Thyroid gland (tissue), 4 donors: ENCODE measurements at regions not wholly inside any gene's neighbourhood (a gene's known extent, or its start where the extent isn't known, plus 50 kb on each side); places are given as distances from the start of the nearest gene placed in this dataset.

Experiments
- DNase-seq, 2 donors: peaks; one replicate each; pipeline ENCODE4 v3.0.0-alpha.2; 2019
- H3K27ac ChIP-seq, 3 donors: fragments of 200-600 bp; sonication (generic); 1 replicate in 2 of 3; 2 replicates in 1 of 3; pipeline ENCODE4 v1.5.1; 2016 to 2019; ENCODE audit warnings: mild to moderate bottlenecking in 1 of 3, moderate library complexity in 1 of 3
- H3K27me3 ChIP-seq: fragments of 200-600 bp; sonication (generic); one replicate; pipeline ENCODE4 v1.5.1; 2019
- H3K36me3 ChIP-seq, 2 donors: fragments of 200-600 bp; sonication (generic); one replicate each; pipeline ENCODE4 v1.5.1; 2016 to 2019
- H3K4me1 ChIP-seq, 2 donors: fragments of 200-600 bp; sonication (generic); one replicate each; pipeline ENCODE4 v1.5.1; 2017 to 2019
- H3K4me3 ChIP-seq, 3 donors: fragments of 200-600 bp; sonication (generic); replicated peaks in 1 of 3; 1 replicate in 2 of 3; 2 replicates in 1 of 3; pipeline ENCODE4 v1.5.1; 2016; ENCODE audit warnings: mild to moderate bottlenecking in 1 of 3
- H3K9me3 ChIP-seq: fragments of 200-600 bp; sonication (generic); one replicate; pipeline ENCODE4 v1.5.1; 2017
- POLR2A ChIP-seq, 2 donors: fragments of 450-650 bp; IDR thresholded peaks; one replicate each; pipeline ENCODE4 v1.6.1; 2017; ENCODE audit warnings: antibody characterized with exemption in 2 of 2, mild to moderate bottlenecking in 2 of 2, moderate library complexity in 1 of 2
- WGBS, 2 donors: methylation state at CpG; one replicate each; pipeline ENCODE4 v1.1.5; 2017; 5-methylcytosine and 5-hydroxymethylcytosine counted together
- intact Hi-C: fragments of 100-400 bp; cut with DNase I; formaldehyde crosslinking; loops from one replicate; pipeline ENCODE4 v1.15.1; 2023
- TF ChIP-seq, protein P1 (sequence below), 6 experiments: fragments of 200-600 bp in 3 of 6; fragments of 450-650 bp in 3 of 6; sonication (generic) in 3 of 6; IDR thresholded peaks; one replicate each; pipeline ENCODE4 v1.5.1; 2016 to 2019; ENCODE audit warnings: antibody characterized with exemption in 6 of 6, mild to moderate bottlenecking in 2 of 6, inconsistent platforms in 1 of 6, moderate library complexity in 1 of 6

GRCh38 chr2:39933196-39933595 lies 154.1 kb upstream of the THUMPD2 start:
- H3K9me3 ChIP-seq, result no peaks in the 10 kb centered on the region
- no peak overlapping the region for H3K27ac ChIP-seq
- H3K36me3 ChIP-seq, result no peaks in the 10 kb centered on the region
- H3K27me3 ChIP-seq, result no peaks in the 10 kb centered on the region
- no peak overlapping the region for H3K4me3 ChIP-seq
- TF ChIP-seq, protein P1, sequence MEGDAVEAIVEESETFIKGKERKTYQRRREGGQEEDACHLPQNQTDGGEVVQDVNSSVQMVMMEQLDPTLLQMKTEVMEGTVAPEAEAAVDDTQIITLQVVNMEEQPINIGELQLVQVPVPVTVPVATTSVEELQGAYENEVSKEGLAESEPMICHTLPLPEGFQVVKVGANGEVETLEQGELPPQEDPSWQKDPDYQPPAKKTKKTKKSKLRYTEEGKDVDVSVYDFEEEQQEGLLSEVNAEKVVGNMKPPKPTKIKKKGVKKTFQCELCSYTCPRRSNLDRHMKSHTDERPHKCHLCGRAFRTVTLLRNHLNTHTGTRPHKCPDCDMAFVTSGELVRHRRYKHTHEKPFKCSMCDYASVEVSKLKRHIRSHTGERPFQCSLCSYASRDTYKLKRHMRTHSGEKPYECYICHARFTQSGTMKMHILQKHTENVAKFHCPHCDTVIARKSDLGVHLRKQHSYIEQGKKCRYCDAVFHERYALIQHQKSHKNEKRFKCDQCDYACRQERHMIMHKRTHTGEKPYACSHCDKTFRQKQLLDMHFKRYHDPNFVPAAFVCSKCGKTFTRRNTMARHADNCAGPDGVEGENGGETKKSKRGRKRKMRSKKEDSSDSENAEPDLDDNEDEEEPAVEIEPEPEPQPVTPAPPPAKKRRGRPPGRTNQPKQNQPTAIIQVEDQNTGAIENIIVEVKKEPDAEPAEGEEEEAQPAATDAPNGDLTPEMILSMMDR (IDR thresholded peaks at IDR 0.05), result no peak
- TF ChIP-seq POLR2A (IDR thresholded peaks at IDR 0.05), result no peak
- WGBS, 2 donors, result 72 to 80% methylated on average over 3 of the region's 3 CpGs
- intact Hi-C loops, result no loop called here
- DNase-seq, result no peak
- H3K4me1 ChIP-seq, result no peaks in the 10 kb centered on the region

DNA sequence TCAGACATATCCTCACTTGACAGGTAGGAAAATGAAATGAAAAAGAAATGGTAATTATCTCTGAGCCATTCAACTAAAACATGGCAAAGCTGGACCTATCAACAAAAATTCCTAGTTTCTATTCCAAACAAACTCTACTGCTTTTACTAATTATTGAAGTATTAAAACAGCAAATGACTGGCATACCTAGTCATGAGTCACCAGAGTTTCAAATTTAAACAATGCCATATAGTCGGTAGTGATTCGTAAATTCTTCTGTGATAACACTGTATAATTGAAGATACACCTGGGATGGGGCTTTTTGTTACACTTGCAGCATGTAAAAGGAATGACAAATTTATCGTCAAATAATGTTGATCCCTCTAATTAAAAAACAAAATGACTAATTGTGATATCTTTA lies 153.1 kb upstream of the THUMPD2 start:
- H3K27ac ChIP-seq, result no peak overlapping the region
- H3K4me3 ChIP-seq, result no peak overlapping the region
- WGBS, 2 donors, result 97 to 98% methylated on average over 3 of the region's 3 CpGs
- H3K36me3 ChIP-seq, result no peaks in the 10 kb centered on the region
- H3K4me1 ChIP-seq, result no peaks in the 10 kb centered on the region
- TF ChIP-seq, protein P1 (IDR thresholded peaks at IDR 0.05), result no peak
- no peak for TF ChIP-seq POLR2A (IDR thresholded peaks at IDR 0.05)
- intact Hi-C loops, result no loop called here
- H3K9me3 ChIP-seq, result no peaks in the 10 kb centered on the region
- no peak for DNase-seq
- no peaks in the 10 kb centered on the region for H3K27me3 ChIP-seq

- no peak for DNase-seq
- Histone ChIP-seq H3K4me1 (no peaks in the 10 kb centered on the region), H3K4me3 (no peak overlapping the region), H3K36me3 (no peaks in the 10 kb centered on the region), H3K9me3 (no peaks in the 10 kb centered on the region), H3K27ac (no peak overlapping the region), H3K27me3 (no peaks in the 10 kb centered on the region)
- TF ChIP-seq, protein P1 (IDR thresholded peaks at IDR 0.05), result no peak
- no peak for TF ChIP-seq POLR2A (IDR thresholded peaks at IDR 0.05)
- 76 to 93% methylated on average over 7 of the region's 7 CpGs for WGBS, 2 donors
- intact Hi-C loops, result no loop called here
Observed at GRCh38 chr2:39930175-39930917, 151.3 kb upstream of the THUMPD2 start.

- Histone ChIP-seq H3K9me3 (no peaks in the 10 kb centered on the region), H3K36me3 (no peaks in the 10 kb centered on the region), H3K27ac (no peak overlapping the region), H3K4me3 (no peak overlapping the region), H3K4me1 (no peaks in the 10 kb centered on the region), H3K27me3 (no peaks in the 10 kb centered on the region)
- no peak for TF ChIP-seq POLR2A (IDR thresholded peaks at IDR 0.05)
- TF ChIP-seq, protein P1 (IDR thresholded peaks at IDR 0.05), result no peak
- DNase-seq, result no peak
- WGBS, 2 donors, result 92 to 95% methylated on average over 2 of the region's 2 CpGs
- intact Hi-C loops, result no loop called here
Observed at GRCh38 chr2:39929531-39929930, 150.5 kb upstream of the THUMPD2 start.

DNA sequence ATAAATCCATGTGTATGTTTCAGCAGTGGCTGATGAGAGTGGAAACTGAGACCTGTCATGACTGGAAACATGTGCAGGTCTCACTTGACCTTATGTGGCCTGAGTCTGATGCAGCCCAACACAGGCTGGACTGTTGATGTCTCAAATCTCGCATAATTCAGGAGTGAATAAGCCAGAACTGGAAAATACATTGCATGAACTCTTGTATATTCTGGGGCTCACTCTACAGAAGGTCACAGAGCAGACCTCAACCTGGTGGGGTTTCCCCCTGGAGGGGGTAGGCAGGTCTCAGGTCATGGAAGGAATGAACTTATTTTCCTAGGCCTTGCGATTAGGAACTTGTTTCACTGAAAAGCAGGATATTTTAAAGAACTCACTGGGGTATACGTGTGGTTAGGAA lies 146.3 kb upstream of the THUMPD2 start:
- 96 to 97% methylated on average over 3 of the region's 3 CpGs for WGBS, 2 donors
- TF ChIP-seq POLR2A (IDR thresholded peaks at IDR 0.05), result no peak
- TF ChIP-seq, protein P1 (IDR thresholded peaks at IDR 0.05), result no peak
- intact Hi-C loops, result no loop called here

More for the DNA sequence above, 146.3 kb upstream of the THUMPD2 start:
- Histone ChIP-seq H3K4me3 (no peak overlapping the region), H3K27me3 (no peaks in the 10 kb centered on the region), H3K4me1 (no peaks in the 10 kb centered on the region), H3K36me3 (no peaks in the 10 kb centered on the region), H3K9me3 (no peaks in the 10 kb centered on the region), H3K27ac (no peak overlapping the region)
- no peak for DNase-seq
